ENCODE measurements at regions not wholly inside any gene's neighbourhood (a gene's known extent, or its start where the extent isn't known, plus 50 kb on each side); places are given as distances from the start of the nearest gene placed in this dataset.

- Mint-ChIP-seq H3K9me3 (no peaks in the 10 kb centered on the region), H3K27ac (no peak overlapping the region), H3K36me3 (ENCODE audit: low read depth) (no peaks in the 10 kb centered on the region)
Measured at GRCh38 chr7:124089621-124090020, 56.8 kb upstream of the TMEM229A start.

DNA sequence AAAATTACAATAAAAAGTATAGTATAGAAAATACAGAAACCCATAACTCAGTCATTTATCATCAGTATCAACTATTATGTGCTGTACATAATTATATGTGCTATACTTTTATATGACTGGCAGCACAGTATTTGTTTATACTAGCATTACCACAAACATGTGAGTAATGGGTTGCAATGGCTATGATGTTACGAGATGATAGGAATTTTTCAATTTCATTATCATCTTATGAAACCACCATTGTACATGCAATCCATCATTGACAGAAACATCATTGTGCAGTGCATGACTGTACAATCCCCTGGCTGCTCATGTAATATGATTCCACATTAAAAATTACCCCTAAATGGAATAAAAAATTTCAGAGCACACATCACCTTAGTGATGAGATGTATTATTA lies 55.7 kb upstream of the TMEM229A start:
- Mint-ChIP-seq H3K4me3 (no peak overlapping the region), H3K9me3 (no peaks in the 10 kb centered on the region), H3K36me3 (ENCODE audit: low read depth) (no peaks in the 10 kb centered on the region), H3K4me1 (ENCODE audit: low read depth) (no peaks in the 10 kb centered on the region), H3K27me3 (ENCODE audit: low read depth) (no peaks in the 10 kb centered on the region), H3K27ac (no peak overlapping the region)
- DNase-seq (ENCODE audit: low spot score): no peak

More at GRCh38 chr7:124089621-124090020, 56.8 kb upstream of the TMEM229A start:
- DNase-seq (ENCODE audit: low spot score): no peak
- no peaks in the 10 kb centered on the region for H3K4me1 Mint-ChIP-seq (ENCODE audit: low read depth)
- no peak overlapping the region for H3K4me3 Mint-ChIP-seq
- no peaks in the 10 kb centered on the region for H3K27me3 Mint-ChIP-seq (ENCODE audit: low read depth)

- Mint-ChIP-seq H3K36me3 (ENCODE audit: low read depth) (no peaks in the 10 kb centered on the region), H3K9me3 (no peaks in the 10 kb centered on the region), H3K27me3 (ENCODE audit: low read depth) (no peaks in the 10 kb centered on the region), H3K27ac (no peak overlapping the region), H3K4me3 (no peak overlapping the region), H3K4me1 (ENCODE audit: low read depth) (no peaks in the 10 kb centered on the region)
- no peak for DNase-seq (ENCODE audit: low spot score)
Measured at GRCh38 chr7:124086843-124087242, 54.0 kb upstream of the TMEM229A start.

DNA sequence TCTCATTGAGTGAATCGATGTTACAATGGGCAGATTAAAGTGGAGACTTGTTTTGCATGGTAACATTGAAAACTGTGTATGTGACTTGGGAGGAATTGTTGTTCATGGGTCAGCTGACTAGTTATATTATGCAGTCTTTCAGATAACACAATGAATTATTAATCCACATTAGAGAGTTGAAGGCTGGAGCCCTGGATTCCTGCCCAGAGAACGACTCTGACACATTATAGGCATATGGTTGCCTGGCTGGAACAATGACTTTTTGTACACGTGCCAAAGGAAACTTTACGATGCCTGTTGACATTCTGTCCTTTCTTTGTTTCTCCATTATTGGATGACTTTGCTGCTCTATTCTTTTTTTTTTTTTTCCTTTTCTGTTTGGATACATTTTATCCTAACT lies 52.3 kb upstream of the TMEM229A start:
- Mint-ChIP-seq H3K9me3 (no peaks in the 10 kb centered on the region), H3K4me1 (ENCODE audit: low read depth) (no peaks in the 10 kb centered on the region), H3K4me3 (no peak overlapping the region), H3K27me3 (ENCODE audit: low read depth) (no peaks in the 10 kb centered on the region), H3K36me3 (ENCODE audit: low read depth) (no peaks in the 10 kb centered on the region), H3K27ac (no peak overlapping the region)
- no peak for DNase-seq (ENCODE audit: low spot score)

GRCh38 chr7:124084024-124084423 lies 51.2 kb upstream of the TMEM229A start:
- DNase-seq (ENCODE audit: low spot score): no peak
- no peaks in the 10 kb centered on the region for H3K4me1 Mint-ChIP-seq (ENCODE audit: low read depth)
- H3K27ac Mint-ChIP-seq: no peak overlapping the region
- H3K27me3 Mint-ChIP-seq (ENCODE audit: low read depth): no peaks in the 10 kb centered on the region
- H3K4me3 Mint-ChIP-seq: no peak overlapping the region
- no peaks in the 10 kb centered on the region for H3K9me3 Mint-ChIP-seq
- no peaks in the 10 kb centered on the region for H3K36me3 Mint-ChIP-seq (ENCODE audit: low read depth)
